HUES48 (cell line): ENCODE measurements at regions not wholly inside any gene's neighbourhood (a gene's known extent, or its start where the extent isn't known, plus 50 kb on each side); places are given as distances from the start of the nearest gene placed in this dataset.
A peak's percentile ranks its signal among the peaks of the same experiment; 100 is the strongest.
"Not testable (repeated sequence)": the region's sequence is repeated elsewhere in the genome, so short reads cannot be mapped to it uniquely, and the experiment has no call there.

Experiments used
- H3K27ac ChIP-seq: one replicate; pipeline ENCODE4 v1.7.0; 2013; ENCODE audit warnings: low read depth, low read length, inconsistent platforms
- H3K27me3 ChIP-seq: 2 replicates; pipeline ENCODE4 v1.6.1; 2013; ENCODE audit warnings: mild to moderate bottlenecking, low read length; ENCODE audit not compliant: control insufficient read depth, insufficient read depth
- H3K36me3 ChIP-seq: 2 replicates; pipeline ENCODE4 v1.6.1; 2013; ENCODE audit warnings: low read length; ENCODE audit not compliant: control insufficient read depth, insufficient read depth
- H3K4me1 ChIP-seq: 2 replicates; pipeline ENCODE4 v1.6.1; 2013; ENCODE audit warnings: mild to moderate bottlenecking, low read length; ENCODE audit not compliant: control insufficient read depth, insufficient read depth
- H3K4me3 ChIP-seq: 2 replicates; pipeline ENCODE4 v1.5.1; 2013; ENCODE audit warnings: mild to moderate bottlenecking, low read depth, low read length
- H3K9ac ChIP-seq: 2 replicates; pipeline ENCODE4 v1.6.1; 2013; ENCODE audit warnings: mild to moderate bottlenecking, low read depth, low read length, moderate library complexity
- H3K9me3 ChIP-seq: 2 replicates; pipeline ENCODE4 v1.6.1; 2013; ENCODE audit warnings: low read length; ENCODE audit not compliant: control insufficient read depth, insufficient read depth

DNA sequence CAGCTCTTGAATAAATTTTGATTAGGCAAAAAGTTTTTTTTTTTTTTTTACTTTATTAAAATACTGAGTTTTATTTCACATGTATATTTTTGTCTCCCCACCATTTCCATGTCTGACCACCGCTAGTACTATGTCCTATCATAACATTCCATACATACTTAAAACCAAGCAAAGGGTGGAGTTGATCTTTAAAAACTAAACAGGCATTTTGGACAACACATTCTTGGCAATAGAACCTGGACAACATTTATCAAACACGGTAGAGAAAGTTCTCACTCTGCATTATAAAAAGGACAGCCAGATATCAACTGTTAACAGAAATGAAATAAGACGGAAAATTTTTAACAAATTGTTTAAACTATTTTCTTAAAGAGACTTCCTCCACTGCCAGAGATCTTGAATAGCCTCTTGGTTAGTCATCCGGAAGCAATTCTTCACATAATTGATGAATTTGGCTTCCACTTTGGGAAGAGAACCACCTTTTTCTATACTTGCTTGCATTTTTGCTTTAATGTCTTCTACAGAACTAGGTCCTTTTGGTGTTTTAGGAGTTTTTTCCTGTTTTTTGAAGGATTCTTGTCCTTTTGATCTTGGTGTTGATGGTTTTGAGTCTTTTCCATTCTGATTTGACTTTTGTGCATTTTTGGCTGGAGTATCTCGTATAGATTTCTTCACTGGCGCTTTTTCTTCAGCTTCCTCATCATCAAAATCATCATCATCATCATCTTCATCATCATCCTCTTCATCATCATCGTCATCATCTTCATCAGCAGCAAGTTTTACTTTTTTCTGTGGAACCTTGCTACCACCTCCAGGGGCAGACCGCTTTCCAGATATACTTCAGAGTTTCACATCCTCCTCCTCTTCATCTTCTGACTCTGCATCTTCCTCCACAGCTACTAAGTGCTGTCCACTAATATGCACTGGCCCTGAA is 58.7 kb downstream of the POU5F2 start:
- H3K9me3 ChIP-seq, H3K36me3 ChIP-seq, H3K4me1 ChIP-seq, H3K4me3 ChIP-seq, H3K9ac ChIP-seq, H3K27ac ChIP-seq, H3K27me3 ChIP-seq: not testable (repeated sequence)

DNA sequence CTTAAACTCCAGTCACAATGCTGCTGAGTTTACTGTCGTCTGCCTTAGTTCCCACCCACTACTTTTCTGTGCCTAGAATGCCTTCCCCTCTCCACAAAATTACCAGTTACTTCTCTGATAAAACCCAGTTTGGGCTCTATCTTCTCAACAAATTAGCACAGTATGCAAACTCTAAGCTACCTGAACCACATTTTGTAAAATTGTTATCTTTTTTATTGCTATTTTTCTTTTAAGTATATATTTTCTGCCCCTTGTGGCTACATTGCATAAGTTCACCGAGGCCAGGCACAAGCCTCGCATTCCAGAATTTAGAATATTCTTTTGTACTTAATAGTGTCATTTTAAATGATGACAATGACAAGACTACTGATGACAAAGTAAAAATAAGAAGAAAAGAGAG is 60.0 kb downstream of the POU5F2 start:
- no peaks in the 10 kb centered on the region for H3K27me3 ChIP-seq
- no peaks in the 10 kb centered on the region for H3K9me3 ChIP-seq
- no peak overlapping the region for H3K27ac ChIP-seq
- no peaks in the 10 kb centered on the region for H3K36me3 ChIP-seq
- H3K4me1 ChIP-seq, result peaks cover 21% of the 10 kb centered on the region
- H3K9ac ChIP-seq, result no peak overlapping the region
- no peak overlapping the region for H3K4me3 ChIP-seq

GRCh38 chr5:93677359-93677891 is 64.0 kb downstream of the POU5F2 start:
- Histone ChIP-seq H3K4me3 (peak overlapping the region; percentile 14), H3K27ac (no peak overlapping the region), H3K4me1 (peaks cover 21% of the 10 kb centered on the region)

DNA sequence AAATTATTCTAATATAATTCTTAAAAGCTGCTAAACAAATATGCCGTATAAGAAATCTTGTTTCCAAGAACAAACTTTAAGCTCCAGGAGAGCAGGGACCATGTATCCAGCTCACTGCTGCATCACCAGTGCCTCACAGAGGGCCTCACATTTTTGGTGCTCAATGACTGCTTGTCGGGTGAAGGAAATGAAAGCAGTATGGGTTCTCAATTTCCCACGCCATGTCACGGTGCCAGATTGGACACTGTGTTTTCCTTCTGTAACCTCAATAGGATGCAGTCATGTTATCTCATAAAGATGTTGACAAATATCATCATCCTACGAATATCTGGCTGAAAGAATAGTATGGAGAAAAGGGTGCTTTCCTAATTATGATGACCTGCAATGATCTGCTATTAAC is 64.7 kb downstream of the POU5F2 start:
- Histone ChIP-seq H3K36me3 (no peaks in the 10 kb centered on the region), H3K27ac (no peak overlapping the region), H3K9ac (no peak overlapping the region), H3K4me1 (peaks cover 20% of the 10 kb centered on the region), H3K9me3 (no peaks in the 10 kb centered on the region), H3K27me3 (no peaks in the 10 kb centered on the region), H3K4me3 (no peak overlapping the region)

More at GRCh38 chr5:93677359-93677891, 64.0 kb downstream of the POU5F2 start:
- no peak overlapping the region for H3K9ac ChIP-seq
- no peaks in the 10 kb centered on the region for H3K9me3 ChIP-seq
- H3K36me3 ChIP-seq, result no peaks in the 10 kb centered on the region
- H3K27me3 ChIP-seq, result no peaks in the 10 kb centered on the region

GRCh38 chr5:93675460-93676450 is 65.6 kb downstream of the POU5F2 start:
- Histone ChIP-seq H3K27me3 (no peaks in the 10 kb centered on the region), H3K36me3 (no peaks in the 10 kb centered on the region), H3K4me3 (no peak overlapping the region), H3K9ac (no peak overlapping the region), H3K4me1 (peaks cover 16% of the 10 kb centered on the region), H3K9me3 (no peaks in the 10 kb centered on the region), H3K27ac (no peak overlapping the region)

GRCh38 chr5:93674866-93675459 is 66.4 kb downstream of the POU5F2 start:
- H3K9me3 ChIP-seq, result no peaks in the 10 kb centered on the region
- H3K9ac ChIP-seq, result no peak overlapping the region
- no peaks in the 10 kb centered on the region for H3K27me3 ChIP-seq
- H3K27ac ChIP-seq, result no peak overlapping the region
- H3K4me1 ChIP-seq, result peaks cover 16% of the 10 kb centered on the region
- no peaks in the 10 kb centered on the region for H3K36me3 ChIP-seq
- H3K4me3 ChIP-seq, result no peak overlapping the region

- H3K9ac ChIP-seq, result no peak overlapping the region
- no peaks in the 10 kb centered on the region for H3K9me3 ChIP-seq
- H3K27me3 ChIP-seq, result no peaks in the 10 kb centered on the region
- no peak overlapping the region for H3K4me3 ChIP-seq
- no peaks in the 10 kb centered on the region for H3K36me3 ChIP-seq
- H3K4me1 ChIP-seq, result peaks cover 16% of the 10 kb centered on the region
- H3K27ac ChIP-seq, result no peak overlapping the region
These were observed 67.3 kb downstream of the POU5F2 start for GRCh38 chr5:93674138-93674537.

DNA sequence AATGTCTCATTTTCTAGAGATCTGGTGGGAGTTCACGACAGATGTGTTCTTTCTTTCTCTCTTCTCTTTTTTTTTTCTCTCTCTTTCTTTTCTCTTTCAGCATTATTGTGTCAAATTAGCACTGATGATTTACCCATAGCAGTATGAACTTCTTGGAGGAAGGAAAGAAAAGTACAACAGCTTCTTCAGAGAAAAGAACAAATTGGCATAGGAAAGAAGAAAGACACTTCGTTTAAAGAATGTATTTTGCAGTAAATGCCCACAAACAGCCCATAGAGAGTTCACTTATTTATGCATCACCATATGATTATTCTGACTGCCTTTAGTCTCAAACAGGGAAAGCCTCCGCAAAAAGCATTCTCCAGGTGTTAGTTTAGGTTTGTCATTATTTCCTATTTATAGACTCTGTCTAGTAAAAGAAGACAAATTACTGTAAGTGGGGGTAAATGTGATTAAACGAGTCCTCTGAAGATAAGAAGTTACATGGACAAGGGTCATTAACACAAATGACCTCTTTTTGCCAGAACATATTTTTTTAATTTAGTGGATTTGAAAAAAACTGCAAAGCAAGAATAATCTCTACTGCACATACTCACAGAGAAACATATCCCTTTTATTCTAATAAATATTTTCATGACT is 68.0 kb downstream of the POU5F2 start:
- H3K36me3 ChIP-seq, result no peaks in the 10 kb centered on the region
- peaks cover 16% of the 10 kb centered on the region for H3K4me1 ChIP-seq
- no peak overlapping the region for H3K27ac ChIP-seq
- no peak overlapping the region for H3K9ac ChIP-seq
- no peaks in the 10 kb centered on the region for H3K27me3 ChIP-seq
- no peaks in the 10 kb centered on the region for H3K9me3 ChIP-seq
- no peak overlapping the region for H3K4me3 ChIP-seq

DNA sequence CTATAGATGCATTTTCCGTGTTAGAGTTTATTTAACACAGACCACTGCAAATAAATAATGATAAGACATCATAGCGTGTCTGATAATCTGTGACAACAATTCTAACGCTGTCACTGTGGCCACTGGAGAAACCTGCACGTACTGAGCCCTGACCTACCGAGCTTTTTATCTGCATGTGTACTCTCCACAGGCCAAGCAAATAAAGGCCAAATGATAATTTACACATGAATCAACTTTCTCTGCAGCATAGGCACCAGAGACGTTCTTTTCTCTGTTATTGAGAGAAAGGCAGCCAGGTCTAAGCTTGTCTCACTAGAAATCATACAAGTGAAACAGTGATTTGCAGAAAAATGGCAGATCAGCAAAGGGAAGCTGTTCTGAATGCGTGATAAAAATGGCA is 75.8 kb downstream of the POU5F2 start:
- no peak overlapping the region for H3K27ac ChIP-seq
- H3K4me3 ChIP-seq, result no peak overlapping the region

DNA sequence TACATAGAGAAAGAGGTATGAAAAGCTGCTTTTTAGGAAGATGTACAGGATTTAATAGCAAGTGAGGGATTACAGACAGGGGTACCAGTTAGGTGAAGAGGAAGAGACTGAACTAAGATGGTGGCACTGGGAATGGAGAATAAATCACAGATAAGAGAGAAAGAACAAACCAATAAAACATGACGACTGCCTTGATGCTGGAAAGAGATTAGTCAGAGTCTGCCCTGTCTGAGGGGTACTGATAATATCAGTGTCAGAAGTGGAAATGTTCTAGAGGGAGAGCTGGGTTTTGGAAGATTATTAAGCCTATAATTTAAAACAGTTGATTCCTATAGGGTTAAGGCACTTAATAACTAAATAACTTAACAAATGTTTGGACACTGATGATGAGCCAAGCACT is 77.7 kb downstream of the NR2F1 start:
- H3K27ac ChIP-seq, result no peak overlapping the region
- peaks cover 5% of the 10 kb centered on the region for H3K4me1 ChIP-seq
- no peaks in the 10 kb centered on the region for H3K36me3 ChIP-seq
- no peak overlapping the region for H3K9ac ChIP-seq
- no peaks in the 10 kb centered on the region for H3K27me3 ChIP-seq
- H3K9me3 ChIP-seq, result no peaks in the 10 kb centered on the region
- no peak overlapping the region for H3K4me3 ChIP-seq

More for the DNA sequence above, 75.8 kb downstream of the POU5F2 start:
- H3K27me3 ChIP-seq, result no peaks in the 10 kb centered on the region
- no peak overlapping the region for H3K9ac ChIP-seq
- no peaks in the 10 kb centered on the region for H3K9me3 ChIP-seq
- H3K36me3 ChIP-seq, result no peaks in the 10 kb centered on the region
- peaks cover 11% of the 10 kb centered on the region for H3K4me1 ChIP-seq
